HCT116 (cell line): ENCODE measurements at regions not wholly inside any gene's neighbourhood (a gene's known extent, or its start where the extent isn't known, plus 50 kb on each side); places are given as distances from the start of the nearest gene placed in this dataset.

Experiments
- ATAC-seq: fragments of 200-7000 bp; cut with Tn5 transposase; 2 replicates; pipeline ENCODE4 v1.9.1; 2020; ENCODE audit warnings: mild to moderate bottlenecking, moderate library complexity
- BruUV-seq: library from RNA; stranded (reverse); fragments of 400-500 nt; replicated peaks from 2 replicates; lab custom pipeline; 2021; lab: Mats Ljungman, UMichigan
- CTCF ChIA-PET: fragments of 300-600 bp; sonication (Branson Sonifier 250); formaldehyde crosslinking; loops from one replicate; lab custom pipeline; 2021; ENCODE audit warnings: antibody characterized with exemption; lab: Charles Lee
- POLR2A ChIA-PET: fragments of 300-600, 350-600 bp; sonication (Branson Sonifier 250); formaldehyde crosslinking; loops from one replicate; lab custom pipeline; 2021; ENCODE audit warnings: antibody characterized with exemption; lab: Charles Lee
- RAD21 ChIA-PET, 2 experiments: fragments of 300-600 bp; sonication (Branson Sonifier 250); formaldehyde crosslinking; loops; one replicate each; lab custom pipeline; 2023; ENCODE audit warnings: low total read pairs in 2 of 2; ENCODE audit not compliant: uncharacterized antibody in 2 of 2, unreplicated experiment in 2 of 2, low non-redundant PET in 1 of 2; lab: Charles Lee
- DNase-seq: peaks from one replicate; pipeline ENCODE4 v3.0.0-alpha.2; 2010; ENCODE audit warnings: low read depth, low spot score
- H2AFZ ChIP-seq: fragments of 200-600 bp; shearing (Covaris generic), sonication (generic); 2 replicates; pipeline ENCODE4 v1.6.1; 2017; ENCODE audit warnings: low read depth, mixed run types, mixed read lengths, antibody characterized with exemption, low read length; ENCODE audit not compliant: poor library complexity, severe bottlenecking
- H3K27ac ChIP-seq: 2 replicates; pipeline ENCODE4 v1.5.1; 2012; ENCODE audit warnings: low read depth, low read length
- H3K27me3 ChIP-seq: fragments of 200-600 bp; sonication (generic); 2 replicates; pipeline ENCODE4 v1.6.1; 2016; ENCODE audit warnings: mixed run types, low read length, mixed read lengths; ENCODE audit not compliant: insufficient read depth
- H3K36me3 ChIP-seq, 2 experiments: fragments of 200-500 bp in 1 of 2; fragments of 200-600 bp in 1 of 2; sonication (Bioruptor generic) in 1 of 2; sonication (generic) in 1 of 2; 2 replicates each; pipeline versions ENCODE4 v1.5.1 to v1.6.1; 2014 to 2016; ENCODE audit warnings: low read length in 2 of 2, inconsistent platforms in 1 of 2, mixed read lengths in 1 of 2, mixed run types in 1 of 2; ENCODE audit not compliant: insufficient read depth in 2 of 2, control insufficient read depth in 1 of 2
- H3K4me1 ChIP-seq, 2 experiments: fragments of 200-600 bp in 1 of 2; sonication (generic) in 1 of 2; 2 replicates each; pipeline versions ENCODE4 v1.5.1 to v1.6.1; 2012 to 2017; ENCODE audit warnings: low read length in 2 of 2, inconsistent platforms in 1 of 2, mild to moderate bottlenecking in 1 of 2, mixed read lengths in 1 of 2, mixed run types in 1 of 2, moderate library complexity in 1 of 2; ENCODE audit not compliant: insufficient read depth in 2 of 2, control insufficient read depth in 1 of 2
- H3K4me2 ChIP-seq: fragments of 200-600 bp; sonication (generic); 2 replicates; pipeline ENCODE4 v1.6.1; 2017; ENCODE audit warnings: mixed run types, low read length, mixed read lengths
- H3K4me3 ChIP-seq, 2 experiments: fragments of 200-600 bp in 1 of 2; sonication (generic) in 1 of 2; replicated peaks in 1 of 2; 2 replicates each; pipeline ENCODE4 v1.5.1; 2011 to 2016; ENCODE audit warnings: low read length in 2 of 2, control low read depth in 1 of 2, low read depth in 1 of 2, mild to moderate bottlenecking in 1 of 2, mixed read lengths in 1 of 2, mixed run types in 1 of 2
- H3K79me2 ChIP-seq: fragments of 200-600 bp; sonication (generic); 2 replicates; pipeline ENCODE4 v1.6.1; 2017; ENCODE audit warnings: mild to moderate bottlenecking, mixed run types, low read length, moderate library complexity, mixed read lengths; ENCODE audit not compliant: insufficient read depth
- H3K9ac ChIP-seq: fragments of 200-600 bp; sonication (generic); 2 replicates; pipeline ENCODE4 v1.6.1; 2016; ENCODE audit warnings: low read length, mixed read lengths
- H3K9me2 ChIP-seq: fragments of 200-600 bp; sonication (generic), shearing (Covaris generic); 2 replicates; pipeline ENCODE4 v1.6.1; 2017; ENCODE audit warnings: mixed run types, mild to moderate bottlenecking, moderate library complexity; ENCODE audit not compliant: insufficient read depth
- H3K9me3 ChIP-seq, 2 experiments: fragments of 200-500 bp in 1 of 2; fragments of 200-600 bp in 1 of 2; sonication (Bioruptor generic) in 1 of 2; sonication (generic) in 1 of 2; 2 replicates each; pipeline ENCODE4 v1.6.1; 2014 to 2017; ENCODE audit warnings: low read length in 2 of 2, mixed read lengths in 2 of 2, inconsistent platforms in 1 of 2, low read depth in 1 of 2, mild to moderate bottlenecking in 1 of 2, mixed run types in 1 of 2, moderate library complexity in 1 of 2; ENCODE audit not compliant: control insufficient read depth in 1 of 2, insufficient read depth in 1 of 2
- H4K20me1 ChIP-seq: fragments of 200-600 bp; sonication (generic), shearing (Covaris generic); 2 replicates; pipeline ENCODE4 v1.6.1; 2017; ENCODE audit warnings: mixed run types, mild to moderate bottlenecking, moderate library complexity; ENCODE audit not compliant: insufficient read depth
- CBX3 ChIP-seq: IDR thresholded peaks from 2 replicates; pipeline ENCODE4 v1.6.1; 2012; ENCODE audit warnings: low read depth
- CEBPB ChIP-seq: IDR thresholded peaks from 2 replicates; pipeline ENCODE4 v1.6.1; 2012; ENCODE audit warnings: low read depth
- EGR1 ChIP-seq: IDR thresholded peaks from 2 replicates; pipeline ENCODE4 v1.6.1; 2012; ENCODE audit warnings: low read depth
- FOSL1 ChIP-seq: IDR thresholded peaks from 2 replicates; pipeline ENCODE4 v1.6.1; 2012; ENCODE audit warnings: low read depth
- RAD21 ChIP-seq: IDR thresholded peaks from 2 replicates; pipeline ENCODE4 v1.6.1; 2012; ENCODE audit warnings: low read depth, mild to moderate bottlenecking
- SP1 ChIP-seq: IDR thresholded peaks from 2 replicates; pipeline ENCODE4 v1.6.1; 2012; ENCODE audit warnings: low read depth
- YY1 ChIP-seq: IDR thresholded peaks from 2 replicates; pipeline ENCODE4 v1.6.1; 2011; ENCODE audit warnings: low read length, low read depth, moderate library complexity, mild to moderate bottlenecking; ENCODE audit not compliant: insufficient replicate concordance; ENCODE audit errors: extremely low read depth
- ZFX ChIP-seq: fragments of 450-650 bp; IDR thresholded peaks from 2 replicates; pipeline ENCODE4 v1.6.1; 2017
- intact Hi-C: fragments of 100-400 bp; cut with micrococcal nuclease; formaldehyde crosslinking; loops from 2 replicates; pipeline ENCODE4 v1.10.0; 2022
- TF ChIP-seq, protein P1 (sequence below), 3 experiments: fragments of 200-600 bp in 1 of 3; sonication (generic) in 1 of 3; IDR thresholded peaks in 2 of 3; conservative IDR thresholded peaks in 1 of 3; 2 replicates each; pipeline ENCODE4 v1.5.1; 2012 to 2017; ENCODE audit warnings: low read depth in 2 of 3, low read length in 2 of 3, antibody characterized with exemption in 1 of 3, borderline replicate concordance in 1 of 3, control low read depth in 1 of 3, mild to moderate bottlenecking in 1 of 3, mixed read lengths in 1 of 3, mixed run types in 1 of 3, moderate library complexity in 1 of 3; ENCODE audit not compliant: insufficient read depth in 1 of 3

GRCh38 chr1:47571161-47571560 lies 133.3 kb downstream of the FOXD2 start:
- H3K79me2 ChIP-seq, result no peaks in the 10 kb centered on the region
- ChIA-PET CTCF (no interaction called here), RAD21 (no interaction called here), POLR2A (no interaction called here)
- no peak overlapping the region for H2AFZ ChIP-seq
- TF ChIP-seq FOSL1, result no peak
- TF ChIP-seq, protein P1, sequence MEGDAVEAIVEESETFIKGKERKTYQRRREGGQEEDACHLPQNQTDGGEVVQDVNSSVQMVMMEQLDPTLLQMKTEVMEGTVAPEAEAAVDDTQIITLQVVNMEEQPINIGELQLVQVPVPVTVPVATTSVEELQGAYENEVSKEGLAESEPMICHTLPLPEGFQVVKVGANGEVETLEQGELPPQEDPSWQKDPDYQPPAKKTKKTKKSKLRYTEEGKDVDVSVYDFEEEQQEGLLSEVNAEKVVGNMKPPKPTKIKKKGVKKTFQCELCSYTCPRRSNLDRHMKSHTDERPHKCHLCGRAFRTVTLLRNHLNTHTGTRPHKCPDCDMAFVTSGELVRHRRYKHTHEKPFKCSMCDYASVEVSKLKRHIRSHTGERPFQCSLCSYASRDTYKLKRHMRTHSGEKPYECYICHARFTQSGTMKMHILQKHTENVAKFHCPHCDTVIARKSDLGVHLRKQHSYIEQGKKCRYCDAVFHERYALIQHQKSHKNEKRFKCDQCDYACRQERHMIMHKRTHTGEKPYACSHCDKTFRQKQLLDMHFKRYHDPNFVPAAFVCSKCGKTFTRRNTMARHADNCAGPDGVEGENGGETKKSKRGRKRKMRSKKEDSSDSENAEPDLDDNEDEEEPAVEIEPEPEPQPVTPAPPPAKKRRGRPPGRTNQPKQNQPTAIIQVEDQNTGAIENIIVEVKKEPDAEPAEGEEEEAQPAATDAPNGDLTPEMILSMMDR (IDR thresholded peaks at IDR 0.05 in 2 of 3, conservative IDR thresholded peaks at IDR 0.05 in 1 of 3; ENCODE audit: borderline replicate concordance in 1 of 3, insufficient read depth in 1 of 3, low read depth in 2 of 3, low read length in 2 of 3), result no peak
- TF ChIP-seq SP1, result no peak
- TF ChIP-seq ZFX, result no peak
- no peak for TF ChIP-seq EGR1
- TF ChIP-seq RAD21, result no peak
- ATAC-seq, result no peak
- H3K9me2 ChIP-seq, result no peaks in the 10 kb centered on the region
- H3K9me3 ChIP-seq, result no peaks in the 10 kb centered on the region
- no peak overlapping the region for H3K4me2 ChIP-seq
- no peak overlapping the region for H3K4me3 ChIP-seq
- no TSS peak for BruUV-seq
- H3K4me1 ChIP-seq, result peaks cover 3 to 22% of the 10 kb centered on the region in 2 experiments; a peak in 2 of 4 replicates
- H3K27ac ChIP-seq, result no peak overlapping the region
- H3K9ac ChIP-seq, result no peak overlapping the region
- intact Hi-C loops, result no loop called here
- no peaks in the 10 kb centered on the region for H3K27me3 ChIP-seq
- H4K20me1 ChIP-seq, result no peaks in the 10 kb centered on the region
- DNase-seq, result no peak
- H3K36me3 ChIP-seq, result no peaks in the 10 kb centered on the region

DNA sequence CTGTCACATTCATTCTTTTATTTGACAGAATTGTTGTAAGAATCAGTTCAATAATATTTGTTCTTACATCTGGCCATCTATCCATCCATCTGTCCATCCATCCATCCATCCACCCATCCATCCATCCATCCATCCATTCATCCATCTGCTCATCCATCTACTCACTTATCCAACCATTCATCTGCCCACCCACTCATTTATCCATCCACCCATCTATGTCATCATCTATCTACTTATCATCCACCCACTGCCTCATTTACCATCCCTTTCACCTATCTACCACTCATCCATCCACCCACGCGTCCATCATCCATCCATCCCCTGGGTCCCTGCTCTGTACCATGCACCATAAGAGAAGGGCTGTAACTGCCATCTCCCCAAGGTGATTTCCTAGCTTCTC lies 134.1 kb downstream of the FOXD2 start:
- RAD21 ChIA-PET, result no interaction called here

More for the DNA sequence above, 134.1 kb downstream of the FOXD2 start:
- no peak for DNase-seq
- CTCF ChIA-PET, result no interaction called here
- H3K9me2 ChIP-seq, result no peaks in the 10 kb centered on the region
- no peak overlapping the region for H2AFZ ChIP-seq
- no peak for TF ChIP-seq CBX3
- TF ChIP-seq YY1, result no peak
- TF ChIP-seq SP1, result no peak
- no peak for TF ChIP-seq CEBPB
- no peak for TF ChIP-seq FOSL1
- intact Hi-C loops, result no loop called here
- H3K4me1 ChIP-seq, result peaks cover 3 to 29% of the 10 kb centered on the region in 2 experiments; a peak in 2 of 4 replicates
- no peaks in the 10 kb centered on the region for H4K20me1 ChIP-seq
- no TSS peak for BruUV-seq
- H3K9me3 ChIP-seq, result no peaks in the 10 kb centered on the region
- no peak overlapping the region for H3K4me2 ChIP-seq
- POLR2A ChIA-PET, result no interaction called here
- H3K4me3 ChIP-seq, result no peak overlapping the region
- H3K27ac ChIP-seq, result no peak overlapping the region
- no peak for ATAC-seq
- H3K27me3 ChIP-seq, result no peaks in the 10 kb centered on the region
- no peaks in the 10 kb centered on the region for H3K79me2 ChIP-seq
- H3K9ac ChIP-seq, result no peak overlapping the region
- H3K36me3 ChIP-seq, result no peaks in the 10 kb centered on the region
